AML-193 (cell line): ENCODE measurements at regions not wholly inside any gene's neighbourhood (a gene's known extent, or its start where the extent isn't known, plus 50 kb on each side); places are given as distances from the start of the nearest gene placed in this dataset.

Source experiments
- DNase-seq, 2 experiments: peaks; one replicate each; lab custom pipeline; 2025; lab: John Stamatoyannopoulos, UW

DNA sequence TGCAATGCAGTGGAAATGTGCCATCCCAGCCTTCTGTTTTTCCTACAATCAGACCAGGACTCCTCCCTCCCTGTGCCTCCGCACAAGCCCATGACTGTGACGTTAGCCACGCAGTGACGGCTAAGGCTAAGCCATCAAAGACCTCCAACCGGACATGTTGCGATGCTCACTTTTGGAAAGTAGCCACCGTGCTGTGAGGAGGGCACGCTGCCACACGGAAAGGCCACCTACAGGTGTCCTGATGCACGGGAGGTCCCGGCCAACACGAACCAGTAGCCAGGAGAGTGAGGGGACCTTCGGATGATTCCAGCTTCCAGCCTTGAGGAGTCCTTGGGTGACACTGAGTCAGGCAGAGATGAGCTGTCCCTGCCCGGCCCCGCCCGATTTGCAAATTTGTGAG lies 53.9 kb downstream of the FOXL1 start:
- DNase-seq = no peak

DNA sequence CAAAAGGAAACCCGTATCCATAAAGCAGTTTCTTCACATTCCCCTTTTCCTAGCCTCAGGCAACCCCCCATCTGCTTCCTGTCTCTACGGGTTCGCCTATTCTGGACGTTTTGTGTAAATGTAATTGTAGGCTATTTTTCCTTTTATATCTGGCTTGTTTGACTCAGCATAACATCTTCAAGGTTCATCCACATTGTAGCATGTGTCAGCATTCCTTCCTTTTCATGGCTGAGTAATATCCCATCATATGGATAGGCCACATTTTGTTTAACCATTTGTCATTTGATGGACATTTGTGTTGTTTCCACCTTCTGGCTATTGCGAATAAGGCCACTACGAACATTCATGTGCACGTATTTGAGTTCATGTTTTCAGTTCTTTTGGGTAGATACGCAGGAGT lies 54.6 kb downstream of the FOXL1 start:
- DNase-seq = no peak

DNA sequence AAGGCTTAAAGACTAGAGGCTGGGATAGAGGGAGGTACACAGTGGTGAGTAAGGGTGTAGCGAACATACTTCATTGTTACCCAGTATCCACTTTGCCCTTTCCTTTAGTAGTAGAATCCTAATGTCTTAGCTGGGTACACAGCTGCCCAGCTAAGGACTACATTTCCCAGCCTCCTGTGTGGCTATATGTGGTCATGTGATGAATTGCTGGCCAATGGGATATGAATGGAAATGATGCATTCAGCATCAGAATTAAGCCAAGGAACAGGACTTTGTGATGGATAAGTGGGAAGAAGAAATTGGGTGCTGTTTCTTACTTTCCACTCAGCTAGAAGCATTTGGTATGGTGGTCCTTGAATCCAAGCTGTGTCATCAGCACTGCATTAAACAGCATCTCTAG lies 55.9 kb downstream of the FOXL1 start:
- DNase-seq = no peak

DNA sequence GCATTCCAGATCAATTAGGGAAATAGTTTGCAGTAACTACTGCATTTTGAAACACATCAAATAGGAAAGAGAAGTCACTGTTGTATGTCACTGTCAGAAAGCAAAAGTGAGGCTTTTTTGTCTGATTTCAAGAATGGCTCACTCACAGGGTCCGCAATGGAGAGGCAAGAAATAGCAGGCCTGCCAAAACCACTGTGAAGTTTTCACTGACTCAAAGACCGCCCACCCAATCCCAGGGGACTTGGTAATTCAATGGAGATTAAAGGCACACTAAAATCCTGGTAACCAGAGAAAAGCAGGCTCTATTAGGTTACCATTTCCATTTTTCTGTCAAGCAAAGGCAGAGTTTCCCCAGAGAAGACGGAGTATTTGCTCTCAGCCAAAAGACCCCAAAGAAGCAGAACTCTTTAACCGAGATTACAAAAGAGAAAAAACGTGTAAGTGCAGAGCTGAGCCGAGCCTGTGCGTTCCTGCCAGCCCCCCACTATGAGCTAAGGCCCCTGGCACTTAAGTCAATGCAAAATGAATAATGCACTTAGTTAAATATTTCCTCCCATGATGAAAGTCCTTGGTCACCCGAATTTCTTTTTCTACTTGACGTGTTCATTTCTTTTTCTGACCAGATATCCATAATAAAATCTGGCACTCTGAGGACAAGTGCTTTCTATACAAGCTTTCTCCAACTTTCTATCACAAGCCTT lies 57.0 kb downstream of the FOXL1 start:
- DNase-seq = no peak

DNA sequence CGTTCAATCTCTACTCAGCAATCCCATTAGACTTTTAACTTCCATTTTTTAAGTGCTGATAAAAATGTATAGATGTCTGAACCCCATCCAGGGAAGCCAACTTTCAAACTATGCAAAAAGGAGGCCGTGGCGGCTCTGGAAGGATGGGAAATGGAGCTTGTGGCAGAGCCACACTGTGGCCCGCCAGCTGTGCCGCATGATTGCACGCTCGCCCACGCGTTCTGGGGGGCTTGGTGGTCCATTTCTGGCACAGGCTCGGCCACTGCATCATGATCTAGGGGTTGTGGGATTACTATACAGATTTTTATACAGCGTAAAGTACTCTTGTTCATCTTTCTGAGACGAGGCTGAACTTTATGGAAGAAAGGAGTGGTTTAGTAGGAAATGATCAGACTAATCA lies 57.6 kb downstream of the FOXL1 start:
- no peak for DNase-seq

DNA sequence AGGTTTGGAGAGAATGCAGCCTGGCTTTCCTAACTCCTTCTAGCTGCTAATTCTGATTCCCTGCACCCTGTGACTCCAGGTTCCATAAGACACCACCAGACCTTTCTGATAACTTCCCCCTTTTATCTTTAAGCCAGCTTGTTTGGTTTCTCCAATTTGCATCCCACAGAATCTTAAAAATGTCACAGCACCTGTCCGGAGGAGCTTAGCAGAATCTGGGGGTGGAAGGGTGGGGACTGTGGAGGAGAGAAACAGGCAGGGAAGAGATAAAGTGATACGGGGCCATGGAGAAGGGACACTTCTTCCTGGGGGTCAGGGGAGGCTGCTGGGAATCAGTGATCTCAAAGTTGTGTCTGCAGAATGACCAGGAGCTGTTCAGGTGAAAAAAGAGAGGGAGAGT lies 59.4 kb downstream of the FOXL1 start:
- no peak for DNase-seq

DNA sequence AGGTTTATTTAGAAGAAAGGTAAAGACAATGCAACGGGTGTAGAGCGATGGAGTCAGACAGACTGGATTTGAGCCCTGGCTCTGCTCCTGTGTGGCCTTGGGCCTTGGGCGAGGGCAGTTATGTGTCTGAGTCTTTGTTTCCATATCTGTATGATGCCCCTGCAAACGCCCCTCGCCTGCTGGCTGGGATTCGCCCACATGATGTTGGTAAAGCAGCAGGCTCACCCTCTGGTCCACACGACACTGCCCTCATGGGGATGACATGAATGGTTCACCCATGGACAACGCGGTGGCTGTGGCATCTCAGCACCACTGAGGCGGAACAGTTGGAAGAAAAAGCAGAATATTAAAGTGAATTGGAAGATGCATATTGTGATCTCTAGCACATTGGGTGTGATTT lies 60.3 kb downstream of the FOXL1 start:
- DNase-seq = no peak

DNA sequence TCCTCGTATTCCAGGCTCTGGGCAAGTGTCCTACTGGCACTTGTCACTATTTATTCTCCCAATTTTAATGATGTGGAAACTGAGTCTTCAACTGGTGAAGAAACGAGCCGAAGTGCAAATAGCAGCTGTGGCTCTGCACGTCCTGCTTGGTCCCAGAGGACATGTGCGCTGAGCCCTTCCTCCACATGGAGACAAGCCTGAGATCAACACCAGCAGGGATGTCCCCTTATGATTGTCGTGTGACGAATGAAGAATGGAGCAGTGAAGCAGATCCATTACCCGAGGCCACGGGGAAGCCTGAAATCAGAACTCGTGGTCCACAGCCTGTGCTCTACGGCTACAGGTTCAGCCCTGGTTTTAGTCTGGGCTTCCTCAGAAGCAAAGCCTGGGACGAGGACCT lies 61.0 kb downstream of the FOXL1 start:
- no peak for DNase-seq

DNA sequence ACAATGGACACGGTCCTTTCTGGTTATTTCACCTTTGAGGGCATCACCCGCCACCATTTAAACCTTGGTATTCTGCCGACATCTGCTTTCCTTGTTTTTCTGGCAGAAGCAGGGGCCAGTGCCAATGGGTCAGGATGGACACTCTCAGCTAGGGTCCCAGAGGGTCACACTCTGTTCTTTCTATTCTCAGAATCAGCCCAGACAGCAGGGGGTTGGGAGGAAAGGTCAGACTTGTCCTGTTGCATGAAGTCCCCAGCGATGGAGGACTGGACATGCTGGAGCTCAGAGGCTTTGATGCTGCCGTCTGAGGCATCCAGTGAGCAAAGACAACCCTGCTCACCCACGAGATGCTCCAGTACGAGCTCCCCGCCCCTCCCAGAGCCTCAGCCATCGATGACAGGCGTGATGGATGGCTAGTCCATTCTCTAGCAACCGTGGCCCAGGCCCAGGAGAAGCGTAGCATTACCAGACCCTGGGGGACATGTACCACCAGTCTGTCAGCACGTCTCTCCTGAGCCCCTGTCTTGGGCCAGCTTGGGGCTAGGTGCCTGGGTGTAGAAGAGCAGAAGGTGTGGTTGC lies 62.0 kb downstream of the FOXL1 start:
- no peak for DNase-seq

DNA sequence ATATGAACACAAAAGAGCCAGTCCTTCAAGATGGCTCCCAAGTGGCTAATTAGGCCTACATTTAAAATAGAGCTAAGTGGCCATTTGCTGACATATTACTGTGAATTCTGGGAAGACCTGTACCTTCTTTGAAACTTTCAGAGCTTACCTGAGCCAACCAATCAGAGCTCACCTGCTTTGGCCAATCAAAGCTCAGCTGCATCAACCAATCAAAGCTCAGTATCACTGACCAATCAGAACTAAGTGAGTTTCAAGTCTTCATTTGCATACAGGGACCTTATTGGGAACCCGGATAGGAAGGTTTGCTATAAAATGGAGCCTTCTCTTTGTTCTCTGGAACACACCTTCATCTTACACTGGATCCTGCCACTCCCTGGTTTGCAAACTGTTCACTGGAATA lies 63.7 kb downstream of the FOXL1 start:
- no peak for DNase-seq

DNA sequence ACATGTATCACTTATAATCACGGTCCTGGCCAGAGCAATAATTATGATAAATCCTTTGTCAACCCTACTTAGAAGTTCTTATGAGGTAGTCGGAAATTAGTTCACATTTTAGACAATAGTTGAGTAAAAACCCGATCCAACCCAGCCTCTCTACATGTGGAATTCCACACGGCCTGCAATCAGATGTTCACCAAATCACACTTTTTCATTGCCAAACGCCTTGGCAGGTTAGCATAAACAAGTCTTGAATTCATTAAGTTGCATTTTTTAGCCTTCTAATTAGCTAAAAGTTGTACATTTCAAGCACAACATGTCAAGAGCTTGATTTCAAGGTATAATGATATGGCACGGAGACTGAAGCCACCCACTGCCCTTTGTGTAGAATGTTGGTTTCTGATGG lies 65.3 kb downstream of the FOXL1 start:
- DNase-seq = no peak

DNA sequence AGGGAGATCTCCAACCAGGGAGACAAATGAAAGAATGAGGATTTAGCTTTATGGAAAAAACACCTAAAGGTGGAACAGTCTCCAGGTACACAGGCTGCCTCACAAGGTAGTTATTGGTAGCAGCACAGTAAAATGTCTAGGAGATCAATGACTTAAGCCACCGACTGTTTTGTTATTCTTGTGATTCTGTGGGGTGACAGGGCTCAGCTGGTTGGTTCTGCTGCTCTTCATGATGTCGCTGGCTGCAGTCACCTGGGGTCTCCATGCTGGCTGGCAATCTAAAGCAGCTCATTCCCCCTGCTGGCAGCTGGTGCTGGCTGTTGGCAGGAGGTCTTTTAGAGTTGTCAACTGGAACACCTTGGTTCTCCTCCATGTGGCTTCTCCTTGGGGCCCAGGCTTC lies 69.2 kb downstream of the FOXL1 start:
- DNase-seq = no peak

DNA sequence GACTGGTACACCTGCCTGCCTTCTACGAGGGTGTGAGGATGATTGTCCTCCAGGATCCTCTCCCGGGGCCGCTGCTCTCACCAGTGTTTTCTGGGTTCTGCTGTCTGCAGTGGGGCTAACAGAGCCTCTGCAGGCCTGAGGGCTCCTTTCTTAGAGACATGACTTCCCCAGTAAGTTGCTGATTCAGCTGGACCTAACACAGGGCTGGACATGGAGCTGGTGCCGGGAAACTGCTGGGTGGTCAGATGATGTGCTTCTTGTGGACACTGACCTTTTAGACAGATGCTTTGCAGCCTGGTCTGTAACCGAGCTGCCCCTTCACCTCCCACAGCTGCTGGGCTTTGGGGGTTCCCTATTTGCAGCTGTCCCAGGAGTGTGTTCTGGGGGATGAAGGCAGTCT lies 71.5 kb downstream of the FOXL1 start:
- DNase-seq = no peak

DNA sequence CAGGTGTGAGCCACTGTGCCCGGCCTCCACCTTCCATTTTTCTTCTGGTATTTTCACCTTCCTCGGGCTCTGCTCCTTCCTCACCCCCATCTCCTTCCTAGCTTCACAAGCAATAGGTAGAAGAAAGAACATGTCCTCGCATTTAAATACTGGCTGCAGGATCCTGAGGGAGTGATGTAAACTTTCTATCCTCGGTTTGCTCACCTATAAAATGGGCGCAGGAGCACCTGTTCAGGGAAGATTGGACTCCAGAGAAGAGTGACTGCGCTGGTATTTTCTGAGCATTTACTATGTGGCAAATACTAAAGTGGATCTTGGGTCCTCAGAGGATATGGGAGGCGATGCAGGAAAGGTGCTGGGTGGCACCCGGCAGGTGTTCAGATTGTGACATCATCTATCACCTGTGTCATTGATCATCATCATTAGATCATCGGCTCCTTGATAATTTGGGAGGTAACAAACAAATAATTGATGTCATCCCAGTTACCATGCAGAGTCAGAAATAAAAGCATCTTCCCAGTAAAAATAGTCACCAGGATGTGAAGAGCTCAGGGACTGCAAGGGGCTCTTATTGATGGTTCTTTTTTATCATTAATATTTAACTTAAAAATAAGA lies 72.8 kb downstream of the FOXL1 start:
- no peak for DNase-seq

DNA sequence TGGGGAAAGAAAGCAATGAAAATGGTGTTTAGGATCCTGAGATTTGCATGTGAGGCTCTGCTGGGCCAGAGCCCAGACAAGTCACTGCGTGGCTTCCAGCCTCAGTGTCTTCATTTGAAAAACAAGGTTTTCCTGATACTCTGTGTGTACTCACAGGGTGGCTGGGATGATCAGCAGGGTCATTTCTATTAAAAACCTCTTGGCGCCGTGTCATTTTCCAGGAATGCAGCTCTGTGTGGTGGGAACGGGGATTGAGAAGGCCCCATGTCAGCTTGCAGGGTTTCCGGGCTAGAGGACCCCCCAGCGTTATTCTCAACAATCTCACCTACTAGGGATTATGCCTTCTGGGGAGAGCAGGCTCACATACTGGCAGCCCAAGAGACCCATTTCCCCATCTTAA lies 73.5 kb downstream of the FOXL1 start:
- no peak for DNase-seq

DNA sequence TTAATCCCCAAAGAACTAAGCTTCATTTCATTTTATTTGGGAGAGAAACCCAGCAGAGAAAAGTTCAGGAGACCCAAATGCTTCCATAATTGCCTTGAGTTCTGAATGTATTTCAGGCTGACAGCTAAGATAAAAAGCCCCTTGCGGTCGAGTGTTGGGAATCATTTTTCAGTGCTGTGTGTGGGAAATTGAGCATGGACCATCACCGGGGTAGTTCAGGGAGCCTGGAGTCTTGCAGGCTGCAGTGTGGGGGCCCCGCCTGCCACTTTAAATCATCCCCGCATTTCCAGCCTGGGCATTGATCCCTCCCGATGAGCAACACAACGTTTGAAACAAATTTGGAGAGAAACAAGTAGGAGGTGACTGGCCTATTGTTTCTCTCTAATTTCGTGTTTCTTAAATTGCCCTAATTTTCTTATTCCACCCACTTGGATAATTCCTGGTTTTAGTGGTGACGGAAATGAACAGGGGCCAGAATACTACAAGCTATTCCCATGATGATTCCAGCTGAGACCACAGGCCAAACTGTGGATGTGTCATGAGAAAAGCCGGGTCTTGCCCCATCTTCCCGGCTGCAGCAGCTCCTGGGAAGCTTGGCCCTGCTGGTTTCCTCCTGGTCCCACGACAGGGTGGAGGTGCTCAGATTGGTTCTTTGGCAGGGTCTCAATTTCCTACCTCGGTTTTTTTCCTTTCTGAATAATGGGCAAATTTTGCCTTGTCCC lies 75.1 kb downstream of the FOXL1 start:
- DNase-seq = no peak

DNA sequence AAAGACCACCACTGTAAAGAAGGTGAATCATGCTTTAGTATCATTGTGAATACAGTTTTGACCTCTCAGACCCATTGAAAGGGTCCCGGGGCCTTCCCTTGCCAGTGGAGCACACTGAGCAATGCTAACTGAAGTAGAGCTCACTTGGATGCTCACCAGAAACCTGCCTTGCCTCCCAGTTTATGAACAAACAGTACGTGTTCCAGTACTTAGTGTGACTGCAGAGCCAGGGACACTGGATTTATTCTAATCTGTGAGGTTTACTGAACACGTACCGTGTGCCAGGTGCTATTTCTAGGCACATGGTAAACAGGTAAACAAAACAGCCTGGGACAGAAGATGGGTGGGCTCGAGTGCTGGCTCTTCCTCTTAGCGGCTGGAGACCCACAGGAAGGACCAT lies 79.6 kb downstream of the FOXL1 start:
- DNase-seq = no peak

DNA sequence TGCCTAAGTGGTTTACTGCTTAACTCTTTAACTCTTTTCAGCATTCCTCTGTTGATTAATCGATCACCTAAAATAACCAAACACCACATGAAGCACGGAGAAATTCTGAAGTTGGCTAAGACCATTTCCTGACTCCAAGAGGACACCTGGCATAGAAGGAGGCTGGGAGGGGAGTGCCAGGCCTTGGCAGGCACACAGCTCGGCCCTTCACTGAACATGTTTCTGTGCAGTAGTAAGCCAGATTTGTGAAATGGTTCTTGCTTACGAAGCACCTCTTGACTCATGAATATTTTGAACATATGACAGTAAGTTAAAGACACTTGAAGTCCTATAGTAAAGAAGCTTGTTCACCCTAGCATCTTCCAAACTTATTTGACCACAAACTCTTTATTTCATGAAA lies 82.3 kb downstream of the FOXL1 start:
- no peak for DNase-seq

DNA sequence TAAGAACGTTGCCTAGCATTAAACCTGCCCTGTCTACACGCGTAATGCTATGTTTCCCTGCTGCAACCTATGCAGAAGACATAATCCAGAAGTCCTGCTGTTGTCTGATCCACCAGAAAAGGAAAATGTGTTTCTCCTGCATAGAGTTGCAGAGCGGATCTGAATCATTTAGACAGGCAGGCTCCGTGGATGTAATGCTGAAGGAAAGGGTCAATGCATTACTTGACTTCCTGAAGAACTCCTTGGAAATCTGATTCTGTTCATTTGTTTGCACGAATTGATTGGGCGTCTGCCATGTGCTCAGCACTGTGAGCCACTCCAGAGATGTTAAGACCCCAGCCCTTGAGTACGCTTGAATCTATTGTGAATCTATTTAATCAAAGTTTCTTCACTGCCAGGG lies 83.4 kb downstream of the FOXL1 start:
- no peak for DNase-seq

DNA sequence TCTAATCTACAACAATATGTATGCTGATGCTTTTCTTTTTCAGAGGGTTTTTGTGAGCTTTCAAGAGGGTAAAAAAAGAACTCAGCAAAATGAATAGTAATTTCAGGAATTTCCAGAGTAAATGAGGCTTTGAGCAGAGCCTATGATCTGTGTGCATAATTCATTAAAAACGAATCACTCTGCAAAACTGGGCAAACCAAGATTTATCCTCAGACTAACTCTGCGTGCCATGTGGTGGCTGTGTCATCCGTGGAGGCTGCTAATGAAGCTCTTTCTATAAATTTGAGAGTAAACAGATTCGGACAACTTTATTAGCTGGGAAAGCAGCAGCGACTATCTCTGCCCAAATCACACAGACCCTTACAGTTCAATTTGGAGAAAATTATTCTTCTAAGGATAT lies 83.8 kb downstream of the FOXL1 start:
- DNase-seq = no peak

DNA sequence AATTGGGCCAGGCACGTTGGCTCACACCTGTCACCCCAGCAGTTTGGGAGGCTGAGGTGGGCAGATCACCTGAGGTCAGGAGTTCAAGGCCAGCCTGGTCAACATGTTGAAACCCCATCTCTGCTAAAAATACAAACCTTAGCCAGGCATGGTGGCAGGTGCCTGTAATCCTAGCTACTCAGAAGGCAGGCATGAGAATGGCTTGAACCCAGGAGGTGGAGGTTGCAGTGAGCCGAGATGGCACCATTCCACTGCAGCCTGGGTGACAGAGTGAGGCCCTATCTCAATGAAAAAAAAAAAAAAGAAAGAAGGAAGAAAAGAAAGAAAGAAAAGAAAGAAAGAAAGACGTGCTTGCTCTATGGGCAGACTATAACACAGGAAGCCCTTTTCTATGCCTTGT lies 84.4 kb downstream of the FOXL1 start:
- no peak for DNase-seq

DNA sequence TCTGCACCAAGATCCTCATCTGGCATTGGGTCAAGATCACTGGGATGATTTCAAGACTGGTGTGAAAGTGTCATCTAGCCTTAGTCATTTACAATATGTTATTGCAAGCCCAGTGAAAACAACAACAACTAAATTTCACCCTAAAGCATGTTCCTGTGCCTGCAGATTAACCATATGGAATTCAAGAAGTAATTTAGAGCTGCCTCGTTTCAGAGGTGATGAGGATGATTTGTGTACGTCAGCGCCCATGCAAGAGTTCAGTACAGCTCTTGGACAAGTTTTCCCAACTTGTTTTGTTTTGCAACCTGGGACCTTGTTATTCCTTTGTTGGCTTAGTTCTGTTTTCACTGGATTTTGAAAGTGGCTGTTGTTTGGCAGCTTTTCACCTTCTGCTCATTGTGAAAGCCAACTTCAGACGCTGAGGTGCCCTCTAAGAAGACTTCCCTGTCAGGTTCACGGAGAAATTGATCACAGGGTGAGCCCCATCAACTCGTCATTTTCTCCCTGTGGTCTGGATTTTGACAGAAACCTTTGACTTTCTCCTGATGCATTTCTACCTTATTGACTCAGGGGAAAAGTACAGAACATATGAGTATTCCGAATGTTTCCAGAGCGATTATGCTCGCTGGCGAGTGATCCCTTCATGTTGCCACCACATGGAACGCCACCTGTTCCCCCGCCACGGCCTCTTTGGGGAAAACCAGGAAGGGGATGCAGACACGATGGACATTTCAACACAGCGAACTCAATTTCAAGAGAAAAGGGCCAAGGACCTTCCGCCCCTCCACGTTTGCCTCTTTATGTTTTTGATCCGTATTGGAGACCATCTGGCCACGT lies 85.6 kb downstream of the FOXL1 start:
- no peak for DNase-seq
